Activated T-cell treated with anti-CD3 and anti-CD28 coated beads for 48 hours (primary cell): ENCODE measurements at regions not wholly inside any gene's neighbourhood (a gene's known extent, or its start where the extent isn't known, plus 50 kb on each side); places are given as distances from the start of the nearest gene placed in this dataset.

Experiments used
- DNase-seq: peaks from one replicate; pipeline ENCODE4 v3.0.0-alpha.2; 2020; ENCODE audit warnings: low read depth

GRCh38 chr11:32265911-32266310 is 169.4 kb downstream of the WT1 start:
- no peak for DNase-seq

- DNase-seq, result no peak
Observed at GRCh38 chr11:32266601-32267000, 168.7 kb downstream of the WT1 start.

GRCh38 chr11:32267679-32268187 is 167.6 kb downstream of the WT1 start:
- DNase-seq, result no peak

- DNase-seq, result no peak
Observed at GRCh38 chr11:32273931-32274330, 161.4 kb downstream of the WT1 start.

GRCh38 chr11:32279672-32280071 is 155.7 kb downstream of the WT1 start:
- no peak for DNase-seq

- no peak for DNase-seq
Observed at GRCh38 chr11:32280339-32280738, 155.0 kb downstream of the WT1 start.

- DNase-seq, result no peak
Observed at GRCh38 chr11:32288276-32288675, 147.1 kb downstream of the WT1 start.

GRCh38 chr11:32289701-32290100 is 145.6 kb downstream of the WT1 start:
- DNase-seq, result no peak

GRCh38 chr11:32290783-32291182 is 144.6 kb downstream of the WT1 start:
- no peak for DNase-seq

- no peak for DNase-seq
Observed at GRCh38 chr11:32297611-32298011, 137.7 kb downstream of the WT1 start.

- DNase-seq, result no peak
Observed at GRCh38 chr11:32302826-32303225, 132.5 kb downstream of the WT1 start.

GRCh38 chr11:32304521-32304920 is 130.8 kb downstream of the WT1 start:
- no peak for DNase-seq

GRCh38 chr11:32305460-32305859 is 129.9 kb downstream of the WT1 start:
- DNase-seq, result no peak

GRCh38 chr11:32307471-32307870 is 127.9 kb downstream of the WT1 start:
- no peak for DNase-seq

GRCh38 chr11:32307913-32308312 is 127.4 kb downstream of the WT1 start:
- DNase-seq, result no peak

- no peak for DNase-seq
Observed at GRCh38 chr11:32309530-32310213, 125.7 kb downstream of the WT1 start.

GRCh38 chr11:32310214-32310601 is 125.1 kb downstream of the WT1 start:
- no peak for DNase-seq

- DNase-seq, result no peak
Observed at GRCh38 chr11:32311346-32312065, 123.8 kb downstream of the WT1 start.

- DNase-seq, result no peak
Observed at GRCh38 chr11:32312206-32312817, 123.0 kb downstream of the WT1 start.

GRCh38 chr11:32312865-32313403 is 122.4 kb downstream of the WT1 start:
- peak; percentile 23 for DNase-seq

GRCh38 chr11:32313477-32313876 is 121.9 kb downstream of the WT1 start:
- DNase-seq, result no peak

- no peak for DNase-seq
Observed at GRCh38 chr11:32315121-32315520, 120.2 kb downstream of the WT1 start.

GRCh38 chr11:32316232-32316631 is 119.1 kb downstream of the WT1 start:
- DNase-seq, result no peak
